Erythroblast (primary cell): ENCODE measurements at regions not wholly inside any gene's neighbourhood (a gene's known extent, or its start where the extent isn't known, plus 50 kb on each side); places are given as distances from the start of the nearest gene placed in this dataset.

Source experiments
- GATA1 ChIP-seq: IDR thresholded peaks from 2 replicates; pipeline ENCODE4 v1.6.1; 2011; ENCODE audit warnings: low read depth, mild to moderate bottlenecking, control low read depth, low read length, moderate library complexity
- POLR2A ChIP-seq: IDR thresholded peaks from 2 replicates; pipeline ENCODE4 v1.6.1; 2011; ENCODE audit warnings: mild to moderate bottlenecking, low read length

DNA sequence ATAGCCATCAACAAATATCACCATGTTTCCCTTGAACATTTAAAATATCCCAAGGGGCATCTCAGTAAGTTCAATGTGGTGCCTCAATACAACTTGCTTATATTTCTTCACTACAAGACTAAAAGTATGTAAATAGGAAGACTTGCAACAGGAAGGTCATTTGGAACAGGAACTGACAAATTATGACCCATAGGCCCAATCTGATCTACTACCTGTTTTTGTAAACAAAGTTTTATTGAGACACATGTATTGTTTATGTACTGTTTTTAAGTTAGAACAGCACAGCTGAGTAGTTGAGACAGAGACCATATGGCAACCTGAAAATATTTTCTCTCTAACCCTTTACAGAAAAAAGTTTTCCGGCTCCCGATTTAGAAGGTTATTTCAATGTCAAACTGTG is 154.8 kb upstream of the TFPI start:
- no peak for TF ChIP-seq POLR2A
- no peak for TF ChIP-seq GATA1
